H9 (cell line): ENCODE measurements at regions not wholly inside any gene's neighbourhood (a gene's known extent, or its start where the extent isn't known, plus 50 kb on each side); places are given as distances from the start of the nearest gene placed in this dataset.

ENCODE experiments used
- DNase-seq: peaks from one replicate; pipeline ENCODE4 v3.0.0-alpha.2; 2017
- H2AFZ ChIP-seq: one replicate; pipeline ENCODE4 v1.6.1; 2013; ENCODE audit warnings: mild to moderate bottlenecking, low read length, control low read depth, moderate library complexity
- H2AK5ac ChIP-seq: 2 replicates; pipeline ENCODE4 v1.6.1; 2013; ENCODE audit warnings: low read length, control low read depth, mixed read lengths; ENCODE audit not compliant: insufficient read length
- H2BK120ac ChIP-seq: one replicate; pipeline ENCODE4 v1.6.1; 2013; ENCODE audit warnings: low read depth, mild to moderate bottlenecking, low read length, control low read depth, inconsistent platforms; ENCODE audit not compliant: poor library complexity, severe bottlenecking
- H2BK12ac ChIP-seq: 2 replicates; pipeline ENCODE4 v1.6.1; 2013; ENCODE audit warnings: low read length, control low read depth, mixed read lengths, low read depth; ENCODE audit not compliant: insufficient read length
- H2BK15ac ChIP-seq: 2 replicates; pipeline ENCODE4 v1.6.1; 2013; ENCODE audit warnings: low read depth, low read length, control low read depth
- H2BK20ac ChIP-seq: one replicate; pipeline ENCODE4 v1.6.1; 2013; ENCODE audit warnings: low read depth, mild to moderate bottlenecking, low read length, control low read depth, inconsistent platforms; ENCODE audit not compliant: poor library complexity, severe bottlenecking
- H2BK5ac ChIP-seq: 2 replicates; pipeline ENCODE4 v1.6.1; 2013; ENCODE audit warnings: low read length, control low read depth, mixed read lengths; ENCODE audit not compliant: insufficient read length
- H3K14ac ChIP-seq: 2 replicates; pipeline ENCODE4 v1.6.1; 2013; ENCODE audit warnings: low read length, control low read depth; ENCODE audit not compliant: insufficient read depth
- H3K18ac ChIP-seq: 2 replicates; pipeline ENCODE4 v1.6.1; 2013; ENCODE audit warnings: low read depth, mild to moderate bottlenecking, mixed read lengths, low read length, control low read depth; ENCODE audit not compliant: insufficient read length
- H3K23ac ChIP-seq: 2 replicates; pipeline ENCODE4 v1.6.1; 2013; ENCODE audit warnings: low read length, control low read depth, mixed read lengths, low read depth; ENCODE audit not compliant: insufficient read length
- H3K23me2 ChIP-seq: 2 replicates; pipeline ENCODE4 v1.6.1; 2013; ENCODE audit warnings: low read depth, mild to moderate bottlenecking, mixed read lengths, low read length, control low read depth; ENCODE audit not compliant: insufficient read length, poor library complexity, severe bottlenecking
- H3K27ac ChIP-seq: 2 replicates; pipeline ENCODE4 v1.5.1; 2013; ENCODE audit warnings: low read length, control low read depth, mixed read lengths, low read depth; ENCODE audit not compliant: insufficient read length
- H3K27me3 ChIP-seq: 2 replicates; pipeline ENCODE4 v1.6.1; 2013; ENCODE audit warnings: low read length, control low read depth, inconsistent platforms; ENCODE audit not compliant: insufficient read depth
- H3K4ac ChIP-seq: 2 replicates; pipeline ENCODE4 v1.6.1; 2013; ENCODE audit warnings: low read depth, mild to moderate bottlenecking, control low read depth, inconsistent platforms, low read length, moderate library complexity
- H3K4me1 ChIP-seq: 2 replicates; pipeline ENCODE4 v1.6.1; 2013; ENCODE audit warnings: low read length, control low read depth, inconsistent platforms; ENCODE audit not compliant: insufficient read depth
- H3K4me2 ChIP-seq: 2 replicates; pipeline ENCODE4 v1.6.1; 2013; ENCODE audit warnings: low read length, control low read depth, mixed read lengths; ENCODE audit not compliant: insufficient read length, insufficient read depth
- H3K56ac ChIP-seq: 2 replicates; pipeline ENCODE4 v1.6.1; 2013; ENCODE audit warnings: low read depth, mild to moderate bottlenecking, mixed read lengths, low read length, control low read depth; ENCODE audit not compliant: insufficient read length
- H3K79me1 ChIP-seq: 2 replicates; pipeline ENCODE4 v1.6.1; 2013; ENCODE audit warnings: low read depth, mild to moderate bottlenecking, moderate library complexity, low read length, control low read depth, inconsistent platforms; ENCODE audit not compliant: insufficient read depth, poor library complexity, severe bottlenecking
- H3K79me2 ChIP-seq: 2 replicates; pipeline ENCODE4 v1.6.1; 2013; ENCODE audit warnings: low read length, control low read depth, inconsistent platforms; ENCODE audit not compliant: insufficient read depth
- H3K9ac ChIP-seq: 2 replicates; pipeline ENCODE4 v1.6.1; 2013; ENCODE audit warnings: low read length, control low read depth, mixed read lengths; ENCODE audit not compliant: insufficient read length; ENCODE audit errors: extremely low read depth
- H3K9me3 ChIP-seq: one replicate; pipeline ENCODE4 v1.6.1; 2013; ENCODE audit warnings: low read depth, low read length, inconsistent platforms; ENCODE audit not compliant: control insufficient read depth
- H3T11ph ChIP-seq: one replicate; pipeline ENCODE4 v1.6.1; 2013; ENCODE audit warnings: mild to moderate bottlenecking, low read length, control low read depth, inconsistent platforms
- H4K20me1 ChIP-seq: one replicate; pipeline ENCODE4 v1.6.1; 2013; ENCODE audit not compliant: control insufficient read depth, insufficient read length, insufficient read depth
- H4K5ac ChIP-seq: 2 replicates; pipeline ENCODE4 v1.6.1; 2013; ENCODE audit warnings: low read depth, mild to moderate bottlenecking, mixed read lengths, low read length, control low read depth; ENCODE audit not compliant: insufficient read length
- H4K8ac ChIP-seq: replicated peaks from 2 replicates; pipeline ENCODE4 v1.6.1; 2013; ENCODE audit warnings: low read length, control low read depth, mixed read lengths, low read depth; ENCODE audit not compliant: insufficient read length
- H4K91ac ChIP-seq: 2 replicates; pipeline ENCODE4 v1.6.1; 2013; ENCODE audit warnings: low read depth, mild to moderate bottlenecking, moderate library complexity, mixed read lengths, low read length, control low read depth; ENCODE audit not compliant: insufficient read length
- H3K27ac Mint-ChIP-seq, 3 experiments: 2 replicates in 2 of 3; 3 replicates in 1 of 3; pipeline ENCODE4 v1.8.0; 2020 to 2021; ENCODE audit warnings: mixed read lengths in 3 of 3, mild to moderate bottlenecking in 1 of 3, moderate library complexity in 1 of 3
- H3K27me3 Mint-ChIP-seq: 2 replicates; pipeline ENCODE4 v1.8.0; 2021; ENCODE audit warnings: low read depth, mild to moderate bottlenecking, moderate library complexity, mixed read lengths
- H3K36me3 Mint-ChIP-seq, 3 experiments: 2 replicates in 2 of 3; 3 replicates in 1 of 3; pipeline ENCODE4 v1.8.0; 2020 to 2021; ENCODE audit warnings: low read depth in 3 of 3, mixed read lengths in 3 of 3; ENCODE audit not compliant: insufficient read depth in 1 of 3
- H3K4me1 Mint-ChIP-seq, 2 experiments: 2 replicates each; pipeline ENCODE4 v1.8.0; 2020; ENCODE audit warnings: mixed read lengths in 2 of 2
- H3K4me3 Mint-ChIP-seq, 2 experiments: 2 replicates in 1 of 2; 3 replicates in 1 of 2; pipeline ENCODE4 v1.8.0; 2020 to 2021; ENCODE audit warnings: mild to moderate bottlenecking in 2 of 2, mixed read lengths in 2 of 2, moderate library complexity in 1 of 2
- H3K9me3 Mint-ChIP-seq, 2 experiments: 2 replicates in 1 of 2; 3 replicates in 1 of 2; pipeline ENCODE4 v1.8.0; 2020; ENCODE audit warnings: mild to moderate bottlenecking in 2 of 2, mixed read lengths in 2 of 2, moderate library complexity in 1 of 2
- CTCF ChIP-seq: fragments of 200-600 bp; sonication (generic); conservative IDR thresholded peaks from 3 replicates; pipeline ENCODE4 v1.8.0; 2021; ENCODE audit warnings: antibody characterized with exemption, mild to moderate bottlenecking
- WGBS: extraction: QIAGEN DNeasy Blood & Tissue Kit; methylation state at CpG from one replicate; pipeline ENCODE4 v1.1.7; 2013; ENCODE audit warnings: missing lambda C conversion rate, low lambda C conversion rate, mixed read lengths; ENCODE audit not compliant: insufficient read length; ENCODE audit errors: extremely low coverage; 5-methylcytosine and 5-hydroxymethylcytosine counted together

GRCh38 chr9:1233568-1233967 is 183.4 kb downstream of the DMRT2 start:
- Mint-ChIP-seq H3K9me3 (peaks cover 0 to 18% of the 10 kb centered on the region in 2 experiments; a peak in 3 of 5 replicates), H3K36me3 (no peaks in the 10 kb centered on the region), H3K27me3 (no peaks in the 10 kb centered on the region; the same call in 1 of the 2 replicates), H3K4me3 (no peak overlapping the region), H3K4me1 (no peaks in the 10 kb centered on the region), H3K27ac (no peak overlapping the region)
- no peak overlapping the region for H2BK15ac ChIP-seq
- no peak overlapping the region for H3T11ph ChIP-seq
- H2BK20ac ChIP-seq, result no peak overlapping the region
- H4K5ac ChIP-seq, result no peak overlapping the region
- no peaks in the 10 kb centered on the region for H3K79me1 ChIP-seq
- no peak overlapping the region for H2BK120ac ChIP-seq
- H2AK5ac ChIP-seq, result no peak overlapping the region
- no peak for TF ChIP-seq CTCF
- no peaks in the 10 kb centered on the region for H4K20me1 ChIP-seq
- H4K8ac ChIP-seq, result no peak overlapping the region
- no peaks in the 10 kb centered on the region for H3K4me1 ChIP-seq
- no CpG with 5 or more reads among the region's 2 CpGs for WGBS
- no peak overlapping the region for H2BK5ac ChIP-seq
- no peak overlapping the region for H3K18ac ChIP-seq
- H3K9me3 ChIP-seq, result peaks cover 1% of the 10 kb centered on the region
- no peak overlapping the region for H3K56ac ChIP-seq
- H2AFZ ChIP-seq, result no peak overlapping the region
- DNase-seq, result no peak
- no peak overlapping the region for H4K91ac ChIP-seq
- no peak overlapping the region for H3K27ac ChIP-seq
- no peak overlapping the region for H2BK12ac ChIP-seq
- H3K9ac ChIP-seq, result no peak overlapping the region
- no peak overlapping the region for H3K4ac ChIP-seq
- H3K27me3 ChIP-seq, result no peaks in the 10 kb centered on the region
- H3K4me2 ChIP-seq, result no peak overlapping the region
- H3K79me2 ChIP-seq, result no peaks in the 10 kb centered on the region
- H3K14ac ChIP-seq, result no peak overlapping the region
- H3K23me2 ChIP-seq, result no peaks in the 10 kb centered on the region
- no peak overlapping the region for H3K23ac ChIP-seq
